Activated CD4-positive, alpha-beta T cell treated with anti-CD3 and anti-CD28 coated beads for 36 hours (primary cell): ENCODE measurements at regions not wholly inside any gene's neighbourhood (a gene's known extent, or its start where the extent isn't known, plus 50 kb on each side); places are given as distances from the start of the nearest gene placed in this dataset.
A peak's percentile ranks its signal among the peaks of the same experiment; 100 is the strongest.

Experiments used
- ATAC-seq: fragments of 200-7000 bp; cut with Tn5 transposase; one replicate; pipeline ENCODE4 v1.10.0; 2021; ENCODE audit warnings: mild to moderate bottlenecking, moderate library complexity
- CTCF ChIA-PET: fragments of 350-600 bp; sonication (Branson Sonifier 250); formaldehyde crosslinking; loops from one replicate; lab custom pipeline; 2021; ENCODE audit warnings: antibody characterized with exemption; lab: Charles Lee
- POLR2A ChIA-PET: fragments of 350-600 bp; sonication (Branson Sonifier 250); formaldehyde crosslinking; loops from one replicate; lab custom pipeline; 2021; ENCODE audit warnings: antibody characterized with exemption, inconsistent platforms; lab: Charles Lee
- DNase-seq: peaks from one replicate; pipeline ENCODE4 v3.0.0-alpha.2; 2020
- H3K27ac Mint-ChIP-seq: one replicate; pipeline ENCODE4 v1.8.0; 2021; ENCODE audit warnings: mixed read lengths
- H3K27me3 Mint-ChIP-seq: one replicate; pipeline ENCODE4 v1.8.0; 2021; ENCODE audit warnings: mixed read lengths
- H3K36me3 Mint-ChIP-seq: one replicate; pipeline ENCODE4 v1.8.0; 2021; ENCODE audit warnings: low read depth, mixed read lengths
- H3K4me1 Mint-ChIP-seq: one replicate; pipeline ENCODE4 v1.8.0; 2021; ENCODE audit warnings: mixed read lengths
- H3K4me3 Mint-ChIP-seq: one replicate; pipeline ENCODE4 v1.8.0; 2021; ENCODE audit warnings: mild to moderate bottlenecking, moderate library complexity, mixed read lengths
- H3K9me3 Mint-ChIP-seq: one replicate; pipeline ENCODE4 v1.8.0; 2021; ENCODE audit warnings: low read depth, mixed read lengths
- intact Hi-C, 2 experiments: fragments of 100-400 bp; cut with DNase I in 1 of 2; cut with micrococcal nuclease in 1 of 2; formaldehyde crosslinking; loops; one replicate each; pipeline versions ENCODE4 v1.14.2 to v1.15.1; 2022 to 2024; cut with DNase I, micrococcal nuclease

DNA sequence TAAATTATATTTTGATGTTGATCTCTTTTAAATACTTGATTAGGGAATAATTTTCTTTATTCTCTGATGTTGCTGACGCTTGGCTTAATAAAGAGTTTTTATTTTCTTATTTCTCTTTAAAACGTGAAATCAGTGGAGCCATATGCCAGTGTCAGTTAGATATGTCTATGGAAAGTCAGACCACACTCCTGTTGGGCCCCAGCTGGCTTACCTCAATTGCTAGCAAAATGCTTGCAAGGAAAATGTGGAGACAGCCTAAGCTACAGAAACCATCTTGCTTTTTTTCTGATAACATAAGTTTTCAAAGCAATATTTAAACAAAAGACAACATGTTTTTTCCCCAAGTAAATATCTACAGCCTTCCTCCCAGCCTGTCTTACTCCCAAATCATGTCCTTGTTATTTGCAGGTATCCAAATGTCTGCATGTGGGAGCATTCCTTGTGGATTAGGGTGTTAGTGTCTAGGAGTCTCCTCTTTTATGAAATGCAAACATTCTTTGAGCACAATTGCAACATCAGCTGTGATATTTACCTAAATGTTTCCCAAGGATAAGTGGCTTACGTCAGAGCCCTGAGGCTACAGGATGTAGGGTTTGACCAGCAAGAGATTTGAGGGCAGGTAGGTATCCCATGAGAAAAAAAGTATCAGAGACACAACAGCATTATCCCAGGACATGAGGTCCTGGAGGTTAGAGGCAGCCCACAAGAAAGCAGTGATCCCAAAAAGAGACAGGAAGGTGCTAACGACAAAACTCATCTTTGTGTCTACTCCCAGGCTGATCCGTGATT, 117.2 kb upstream of the KCNJ15 start:
- Mint-ChIP-seq H3K27me3 (peaks cover 18% of the 10 kb centered on the region), H3K27ac (no peak overlapping the region), H3K4me1 (no peaks in the 10 kb centered on the region), H3K9me3 (peaks cover 2% of the 10 kb centered on the region), H3K36me3 (no peaks in the 10 kb centered on the region), H3K4me3 (no peak overlapping the region)
- intact Hi-C loops: no loop called here
- POLR2A ChIA-PET: no interaction called here
- ATAC-seq (no peak), DNase-seq (no peak)
- CTCF ChIA-PET: interaction anchor here (1.1 kb wide), 1 partner anchor 213 kb away, joined by 3 read pairs; no protein-coding TSS in a partner anchor

DNA sequence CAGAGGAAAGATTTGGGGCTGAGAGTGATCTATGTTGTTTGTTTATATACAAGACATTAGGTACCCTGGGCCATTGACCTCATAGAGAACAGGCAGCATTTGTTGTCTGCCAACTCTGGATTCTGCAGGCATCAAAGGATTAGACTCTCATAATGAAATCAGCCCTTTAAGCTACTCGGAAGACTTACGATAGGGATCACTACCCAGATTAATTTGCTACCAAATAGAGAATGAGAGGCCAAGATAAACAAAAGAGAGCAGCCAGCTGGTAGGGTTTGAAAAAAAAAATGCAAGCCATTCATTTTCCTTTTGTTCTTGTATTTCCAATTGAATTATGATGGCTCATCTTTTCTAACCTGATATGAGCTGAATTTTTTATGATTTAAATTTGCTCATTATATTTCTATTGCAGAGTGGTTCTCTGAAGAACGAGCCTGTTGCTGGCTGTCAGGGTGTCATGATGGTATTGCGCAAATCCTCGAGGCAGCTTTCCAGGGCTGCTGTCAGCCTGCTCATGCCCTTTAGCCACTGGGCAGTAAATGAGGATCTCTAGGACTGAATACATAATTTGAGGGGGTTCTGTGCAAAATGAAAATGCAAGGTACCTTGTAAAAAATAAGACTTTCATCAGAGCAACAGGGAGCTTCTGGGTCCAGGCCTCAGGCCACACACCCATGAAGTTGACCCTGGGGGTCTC, 116.4 kb upstream of the KCNJ15 start:
- Mint-ChIP-seq H3K27me3 (peaks cover 19% of the 10 kb centered on the region), H3K9me3 (peaks cover 3% of the 10 kb centered on the region), H3K27ac (no peak overlapping the region), H3K36me3 (no peaks in the 10 kb centered on the region), H3K4me1 (no peaks in the 10 kb centered on the region), H3K4me3 (no peak overlapping the region)
- ChIA-PET POLR2A (interaction anchor here (0.5 kb wide), 1 partner anchor 1258 kb away, joined by 3 read pairs; no protein-coding TSS in a partner anchor), CTCF (interaction anchor here (1.1 kb wide), 1 partner anchor 212 kb away, joined by 3 read pairs; no protein-coding TSS in a partner anchor)
- DNase-seq (no peak), ATAC-seq (no peak)
- intact Hi-C loops: no loop called here

DNA sequence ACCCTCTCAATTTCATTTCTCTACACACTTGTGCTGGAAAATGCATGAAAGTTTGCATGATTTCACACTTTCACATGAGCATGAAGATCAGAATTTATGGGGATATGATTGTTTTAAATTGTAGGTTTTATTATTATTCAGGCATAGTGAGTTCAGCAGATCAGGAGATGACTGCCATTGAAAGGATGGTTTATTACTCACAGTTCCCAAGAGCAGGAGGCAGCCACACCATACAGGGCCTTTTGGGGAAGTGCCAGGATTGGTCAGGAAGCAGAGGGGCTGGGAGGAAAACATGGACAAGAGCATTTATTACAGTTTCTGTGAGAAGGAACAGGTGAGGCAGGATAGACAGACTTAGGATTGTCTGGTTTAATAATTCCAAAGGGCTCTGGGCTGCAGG, 114.6 kb upstream of the KCNJ15 start:
- no peak for DNase-seq
- ChIA-PET CTCF (no interaction called here), POLR2A (no interaction called here)
- ATAC-seq: no peak
- intact Hi-C loops: no loop called here
- Mint-ChIP-seq H3K27ac (no peak overlapping the region), H3K4me3 (no peak overlapping the region), H3K27me3 (peaks cover 23% of the 10 kb centered on the region), H3K4me1 (no peaks in the 10 kb centered on the region), H3K9me3 (peaks cover 6% of the 10 kb centered on the region), H3K36me3 (no peaks in the 10 kb centered on the region)

DNA sequence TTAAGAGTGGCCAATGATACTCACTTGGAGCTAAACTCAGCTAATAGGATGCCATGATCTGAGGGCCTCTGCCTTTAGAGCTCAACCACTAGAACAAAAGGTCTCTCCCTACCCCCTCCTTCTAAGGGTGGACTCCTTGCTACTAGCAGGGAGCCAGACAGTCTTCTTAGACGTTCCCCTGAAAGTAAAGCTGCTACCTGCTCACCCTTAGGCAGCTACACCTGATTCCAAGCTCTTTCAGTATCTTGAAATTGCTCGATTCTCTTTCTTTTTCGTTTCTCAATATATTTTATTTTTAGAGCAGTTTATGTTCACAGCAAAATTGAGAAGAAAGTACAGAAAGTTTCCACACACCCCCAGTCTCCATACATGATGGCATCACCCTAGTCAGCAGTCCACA, 112.6 kb upstream of the KCNJ15 start:
- Mint-ChIP-seq H3K4me3 (no peak overlapping the region), H3K4me1 (no peaks in the 10 kb centered on the region), H3K9me3 (peaks cover 6% of the 10 kb centered on the region), H3K27me3 (peaks cover 23% of the 10 kb centered on the region), H3K27ac (no peak overlapping the region), H3K36me3 (no peaks in the 10 kb centered on the region)
- no peak for ATAC-seq
- ChIA-PET CTCF (no interaction called here), POLR2A (no interaction called here)
- no peak for DNase-seq
- intact Hi-C loops: no loop called here

DNA sequence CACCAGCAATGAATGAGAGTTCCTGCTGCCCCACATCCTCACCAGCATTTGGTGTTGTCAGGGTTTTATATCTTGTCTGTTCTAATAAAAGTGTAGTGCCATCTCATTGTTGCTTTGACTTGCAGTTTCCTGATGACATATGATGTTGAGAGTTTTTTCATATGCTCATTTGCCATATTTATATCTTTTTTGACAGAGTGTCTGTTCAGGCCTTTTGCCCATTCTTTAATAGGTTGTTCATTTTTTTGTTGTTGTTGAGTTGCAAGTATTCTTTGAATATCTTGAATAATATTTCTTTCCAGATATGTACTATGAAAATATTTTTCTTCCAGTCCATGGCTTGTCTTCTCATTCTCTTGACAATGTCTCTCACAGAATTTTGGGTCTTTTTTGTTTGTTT, 111.7 kb upstream of the KCNJ15 start:
- CTCF ChIA-PET: no interaction called here
- intact Hi-C loops: no loop called here
- no peaks in the 10 kb centered on the region for H3K36me3 Mint-ChIP-seq
- DNase-seq (no peak), ATAC-seq (no peak)
- H3K9me3 Mint-ChIP-seq: peaks cover 6% of the 10 kb centered on the region
- POLR2A ChIA-PET: no interaction called here
- H3K4me3 Mint-ChIP-seq: no peak overlapping the region
- H3K27ac Mint-ChIP-seq: no peak overlapping the region
- no peaks in the 10 kb centered on the region for H3K4me1 Mint-ChIP-seq
- peaks cover 21% of the 10 kb centered on the region for H3K27me3 Mint-ChIP-seq

DNA sequence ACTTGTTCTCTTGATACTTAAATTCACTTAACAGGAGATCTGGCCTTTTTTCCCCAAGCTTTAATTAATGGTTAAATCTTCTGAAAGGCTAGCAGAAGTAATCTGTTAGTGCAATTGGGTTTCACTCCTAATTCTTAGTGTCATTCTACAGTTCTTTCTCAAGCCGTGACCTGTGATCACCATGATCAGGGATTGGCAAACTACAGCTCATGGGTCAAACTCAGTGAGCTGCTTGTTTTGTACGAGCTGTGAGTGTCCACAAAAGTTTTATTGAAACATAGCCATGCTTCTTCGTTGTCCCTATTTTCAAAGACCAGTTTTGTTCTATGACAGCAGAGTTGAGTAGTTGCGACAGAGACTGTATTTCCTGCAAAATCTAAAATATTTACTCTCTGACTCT, 109.4 kb upstream of the KCNJ15 start:
- no peak for ATAC-seq
- CTCF ChIA-PET: interaction anchor here (1.2 to 1.5 kb wide), 2 partner anchors 10 to 205 kb away, joined by 3 to 4 read pairs; no protein-coding TSS in a partner anchor
- peaks cover 17% of the 10 kb centered on the region for H3K27me3 Mint-ChIP-seq
- H3K36me3 Mint-ChIP-seq: no peaks in the 10 kb centered on the region
- no peak overlapping the region for H3K4me3 Mint-ChIP-seq
- DNase-seq: no peak
- POLR2A ChIA-PET: no interaction called here
- peaks cover 4% of the 10 kb centered on the region for H3K9me3 Mint-ChIP-seq
- intact Hi-C loops: no loop called here
- H3K4me1 Mint-ChIP-seq: no peaks in the 10 kb centered on the region
- H3K27ac Mint-ChIP-seq: no peak overlapping the region

DNA sequence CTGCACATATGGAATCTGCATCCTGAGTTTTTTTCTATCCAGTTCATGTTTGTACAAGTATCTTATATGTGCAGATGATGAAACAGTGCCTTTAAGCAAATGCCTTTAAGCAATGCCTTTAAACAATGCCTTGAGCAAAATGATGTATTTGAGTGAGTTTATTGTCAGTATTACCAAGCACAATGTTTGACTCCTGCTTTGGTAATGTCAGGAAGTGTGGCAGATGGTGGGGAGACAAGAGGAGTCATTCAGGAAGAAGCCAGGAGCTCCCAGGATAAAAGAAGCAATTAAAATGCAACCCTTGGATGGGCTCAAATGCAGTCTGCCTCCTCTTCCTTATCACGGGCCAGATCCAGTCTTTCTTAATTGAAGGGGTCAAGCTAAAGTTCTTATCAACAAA, 108.7 kb upstream of the KCNJ15 start:
- POLR2A ChIA-PET: no interaction called here

DNA sequence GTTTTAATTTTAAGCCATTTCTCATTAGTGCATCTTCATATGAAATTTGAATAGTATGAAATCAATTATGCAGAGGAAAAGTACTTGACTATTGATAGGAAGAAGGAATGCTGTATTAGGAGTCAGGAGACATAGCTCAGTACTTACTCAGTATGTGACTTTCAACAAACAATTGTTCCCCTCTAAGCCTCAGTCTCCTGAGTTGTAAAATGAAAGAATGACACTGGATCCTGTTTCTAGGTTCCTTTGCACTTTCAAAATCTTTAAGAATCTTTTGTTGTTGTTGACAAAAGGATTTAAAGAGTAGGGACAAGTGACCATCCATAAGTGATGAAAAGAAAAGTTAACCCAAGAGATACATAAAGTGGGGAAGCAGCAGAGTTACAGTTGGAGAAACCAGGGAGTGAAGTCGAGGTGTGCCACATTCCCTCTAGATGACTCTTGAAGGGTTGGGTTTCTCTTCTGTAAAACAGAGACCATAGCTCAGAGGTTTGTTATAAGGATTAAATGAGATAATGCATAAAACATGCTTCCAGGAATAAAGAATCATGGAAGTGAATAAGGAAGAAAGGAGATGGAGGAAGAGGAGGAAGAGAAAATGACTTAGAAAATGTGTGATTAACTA, 105.7 kb upstream of the KCNJ15 start:
- ATAC-seq (no peak), DNase-seq (no peak)
- H3K4me1 Mint-ChIP-seq: no peaks in the 10 kb centered on the region
- ChIA-PET CTCF (interaction anchor here (0.6 to 0.9 kb wide), 2 partner anchors 24 to 156 kb away, joined by 3 read pairs; no protein-coding TSS in a partner anchor), POLR2A (no interaction called here)
- no peak overlapping the region for H3K27ac Mint-ChIP-seq
- H3K4me3 Mint-ChIP-seq: no peak overlapping the region
- H3K27me3 Mint-ChIP-seq: peaks cover 32% of the 10 kb centered on the region
- intact Hi-C loops: no loop called here
- no peaks in the 10 kb centered on the region for H3K36me3 Mint-ChIP-seq
- H3K9me3 Mint-ChIP-seq: no peaks in the 10 kb centered on the region

More for the DNA sequence above, 108.7 kb upstream of the KCNJ15 start:
- Mint-ChIP-seq H3K4me3 (no peak overlapping the region), H3K36me3 (no peaks in the 10 kb centered on the region), H3K27me3 (peaks cover 20% of the 10 kb centered on the region), H3K4me1 (no peaks in the 10 kb centered on the region), H3K9me3 (peaks cover 4% of the 10 kb centered on the region), H3K27ac (no peak overlapping the region)
- DNase-seq: no peak
- CTCF ChIA-PET: interaction anchor here (1.2 to 1.7 kb wide), 3 partner anchors 9 to 204 kb away, joined by 3 to 5 read pairs (median 4); no protein-coding TSS in a partner anchor
- intact Hi-C loops: no loop called here
- no peak for ATAC-seq

DNA sequence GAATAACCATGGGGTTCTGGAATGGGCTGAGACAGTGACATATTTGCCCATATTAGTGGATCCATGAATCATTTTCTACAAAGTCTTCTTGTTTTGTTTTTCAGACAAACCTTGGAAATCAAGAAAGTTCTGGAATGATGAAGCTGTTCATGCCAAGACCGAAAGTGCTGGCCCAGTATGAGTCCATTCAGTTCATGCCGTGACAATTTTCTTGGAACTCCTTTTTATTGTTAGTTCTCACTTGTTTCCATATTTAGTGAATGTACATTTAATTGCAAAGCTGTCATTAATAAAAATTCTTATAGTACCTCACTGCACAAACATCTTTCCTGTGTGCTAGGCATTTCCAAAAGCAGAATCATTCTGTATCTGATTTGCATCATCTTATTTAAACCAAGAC, 100.6 kb upstream of the KCNJ15 start:
- CTCF ChIA-PET: interaction anchor here (1.1 to 5.9 kb wide), 3 partner anchors 153 to 200 kb away, joined by 3 to 52 read pairs (median 16); no protein-coding TSS in a partner anchor
- DNase-seq (no peak), ATAC-seq (no peak)
- H3K9me3 Mint-ChIP-seq: no peaks in the 10 kb centered on the region
- H3K36me3 Mint-ChIP-seq: no peaks in the 10 kb centered on the region
- no peaks in the 10 kb centered on the region for H3K4me1 Mint-ChIP-seq
- H3K27me3 Mint-ChIP-seq: peaks cover 31% of the 10 kb centered on the region
- H3K27ac Mint-ChIP-seq: no peak overlapping the region
- H3K4me3 Mint-ChIP-seq: no peak overlapping the region
- intact Hi-C loops: no loop called here
- POLR2A ChIA-PET: no interaction called here

DNA sequence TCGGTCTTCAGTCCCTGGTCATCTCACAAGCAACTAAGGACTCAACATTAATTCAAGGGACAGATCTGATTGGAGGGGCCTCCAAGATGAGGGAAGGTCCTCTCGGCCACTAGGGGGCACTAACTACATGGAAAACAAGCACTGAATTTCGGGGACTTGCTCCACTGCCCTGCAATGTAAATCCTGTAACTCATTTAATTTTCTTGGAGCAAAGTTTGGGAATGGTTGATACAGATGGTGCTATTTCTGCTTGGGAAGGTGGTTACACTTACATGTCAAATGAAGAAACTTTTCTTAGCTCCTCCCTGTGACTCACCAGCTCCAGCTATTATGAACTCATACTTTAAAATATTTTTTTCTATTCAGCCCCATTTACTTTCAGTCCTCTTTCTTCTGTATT, 97.4 kb upstream of the KCNJ15 start:
- H3K27ac Mint-ChIP-seq: no peak overlapping the region

DNA sequence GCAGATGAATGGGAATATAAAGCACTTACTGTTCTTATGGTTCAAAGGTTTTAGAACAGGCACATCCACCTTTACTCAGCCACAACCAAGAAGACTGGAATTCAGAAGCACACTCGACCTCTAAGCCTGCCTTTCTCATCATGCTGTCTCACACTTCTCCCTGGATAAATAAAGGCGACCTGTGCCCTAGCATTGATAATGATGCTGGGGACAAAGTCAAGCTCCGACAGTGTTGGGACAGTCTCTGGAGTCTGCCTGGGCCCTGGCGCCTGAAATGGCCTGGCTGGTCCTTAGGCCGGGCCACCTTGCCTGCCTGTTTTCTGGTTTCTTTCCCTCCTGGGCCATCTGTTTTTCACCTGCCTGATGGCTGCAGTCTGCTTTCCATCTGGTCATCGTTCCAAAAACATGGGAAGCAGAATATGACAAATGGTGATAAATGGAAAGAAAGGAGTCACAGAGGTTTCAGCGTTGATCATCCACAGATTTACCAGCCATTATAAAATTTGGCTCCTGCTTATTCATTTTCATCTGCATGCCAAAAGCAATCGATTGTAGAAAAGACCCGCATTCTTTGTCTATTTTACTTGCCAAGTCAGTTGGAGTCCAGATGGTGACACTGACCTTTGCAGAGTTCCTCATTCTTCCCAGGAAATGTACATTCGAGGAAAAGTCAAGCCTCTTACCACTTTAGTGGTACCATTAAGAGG, 91.2 kb upstream of the KCNJ15 start:
- no peaks in the 10 kb centered on the region for H3K36me3 Mint-ChIP-seq
- H3K9me3 Mint-ChIP-seq: no peaks in the 10 kb centered on the region
- H3K27ac Mint-ChIP-seq: no peak overlapping the region
- H3K4me1 Mint-ChIP-seq: no peaks in the 10 kb centered on the region
- ChIA-PET POLR2A (no interaction called here), CTCF (no interaction called here)
- DNase-seq (no peak), ATAC-seq (no peak)
- intact Hi-C loops: no loop called here
- H3K27me3 Mint-ChIP-seq: peaks cover 2% of the 10 kb centered on the region
- no peak overlapping the region for H3K4me3 Mint-ChIP-seq

More for the DNA sequence above, 97.4 kb upstream of the KCNJ15 start:
- H3K36me3 Mint-ChIP-seq: no peaks in the 10 kb centered on the region
- no peaks in the 10 kb centered on the region for H3K9me3 Mint-ChIP-seq
- ATAC-seq (no peak), DNase-seq (peak; percentile 78)
- no peak overlapping the region for H3K4me3 Mint-ChIP-seq
- no peaks in the 10 kb centered on the region for H3K4me1 Mint-ChIP-seq
- intact Hi-C loops: loop anchor here (1.0 to 2.0 kb wide), 3 partner anchors 57 to 197 kb away; no protein-coding TSS in a partner anchor
- CTCF ChIA-PET: interaction anchor here (0.5 to 5.9 kb wide), 15 partner anchors 10 to 355 kb away, joined by 3 to 52 read pairs (median 4); no protein-coding TSS in a partner anchor
- POLR2A ChIA-PET: no interaction called here
- H3K27me3 Mint-ChIP-seq: peaks cover 15% of the 10 kb centered on the region
